C1 segment of cervical spinal cord (tissue), 14 donors: ENCODE measurements at regions not wholly inside any gene's neighbourhood (a gene's known extent, or its start where the extent isn't known, plus 50 kb on each side); places are given as distances from the start of the nearest gene placed in this dataset.
"Not testable (repeated sequence)": the region's sequence is repeated elsewhere in the genome, so short reads cannot be mapped to it uniquely, and the experiment has no call there.

Experiments
- DNase-seq, 14 donors: peaks; one replicate each; lab custom pipeline; 2025; lab: John Stamatoyannopoulos, UW

DNA sequence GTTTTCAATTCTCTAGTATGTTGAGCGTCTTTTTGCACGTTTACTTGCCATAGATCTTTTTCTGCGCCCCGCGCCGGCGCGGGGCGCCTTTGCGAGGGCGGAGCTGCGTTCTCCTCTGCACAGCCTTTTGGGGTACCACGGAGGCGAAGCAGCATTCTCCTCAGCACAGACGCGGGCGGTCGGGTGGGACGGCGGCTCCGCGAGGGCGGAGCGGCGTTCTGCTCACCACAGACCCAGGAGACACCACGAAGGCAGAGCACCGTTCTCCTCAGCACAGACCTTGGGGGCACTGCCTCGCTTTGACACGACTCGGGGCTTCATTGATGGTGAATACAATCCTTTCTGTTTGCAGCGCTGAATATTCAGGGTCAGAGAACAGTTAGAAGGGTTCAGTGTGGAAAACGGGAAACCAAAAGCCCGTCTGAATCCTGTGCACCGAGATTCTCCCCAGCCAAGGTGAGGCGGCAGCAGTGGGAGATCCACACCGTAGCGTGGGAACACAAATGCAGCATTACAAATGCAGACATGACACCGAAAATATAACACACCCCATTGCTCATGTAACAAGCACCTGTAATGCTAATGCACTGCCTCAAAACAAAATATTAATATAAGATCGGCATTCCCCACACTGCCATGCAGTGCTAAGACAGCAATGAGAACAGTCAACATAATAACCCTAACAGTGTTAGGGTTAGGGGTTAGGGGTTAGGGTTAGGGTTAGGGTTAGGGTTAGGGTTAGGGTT lies 190.7 kb upstream of the VIPR2 start:
- not testable (repeated sequence) for DNase-seq

DNA sequence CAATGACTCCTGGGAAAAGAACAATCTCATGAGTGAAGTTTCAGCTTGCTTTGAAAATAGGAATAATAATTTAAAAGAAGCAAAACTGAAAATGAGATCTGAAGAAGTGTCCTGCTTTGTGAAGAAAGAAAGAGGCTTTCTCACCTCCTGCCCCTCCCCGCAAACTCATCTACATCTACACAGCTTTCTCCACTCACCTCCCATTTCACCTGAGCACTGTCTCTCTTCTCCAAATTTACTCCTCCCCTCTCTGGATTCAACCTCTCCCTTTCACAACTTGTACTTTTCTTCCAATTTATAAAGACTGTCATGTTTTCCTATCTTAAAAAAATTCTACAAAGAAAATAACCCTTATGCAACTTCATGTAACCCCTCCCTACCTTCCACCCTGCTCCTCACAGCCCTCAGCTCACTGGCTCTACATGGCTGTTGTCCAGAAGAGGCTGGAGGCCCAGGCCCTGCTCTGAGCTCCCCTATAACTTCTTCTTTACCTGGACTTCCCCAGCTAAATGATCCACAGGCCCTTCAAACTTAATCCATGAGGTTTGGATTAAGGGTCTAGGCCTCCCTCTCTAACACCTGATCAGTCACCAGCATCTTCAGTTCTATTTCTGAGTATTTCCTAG lies 188.3 kb upstream of the VIPR2 start:
- not testable (repeated sequence) for DNase-seq

- DNase-seq = no peak
Observed at GRCh38 chr7:159331462-159331861, 186.8 kb upstream of the VIPR2 start.

DNA sequence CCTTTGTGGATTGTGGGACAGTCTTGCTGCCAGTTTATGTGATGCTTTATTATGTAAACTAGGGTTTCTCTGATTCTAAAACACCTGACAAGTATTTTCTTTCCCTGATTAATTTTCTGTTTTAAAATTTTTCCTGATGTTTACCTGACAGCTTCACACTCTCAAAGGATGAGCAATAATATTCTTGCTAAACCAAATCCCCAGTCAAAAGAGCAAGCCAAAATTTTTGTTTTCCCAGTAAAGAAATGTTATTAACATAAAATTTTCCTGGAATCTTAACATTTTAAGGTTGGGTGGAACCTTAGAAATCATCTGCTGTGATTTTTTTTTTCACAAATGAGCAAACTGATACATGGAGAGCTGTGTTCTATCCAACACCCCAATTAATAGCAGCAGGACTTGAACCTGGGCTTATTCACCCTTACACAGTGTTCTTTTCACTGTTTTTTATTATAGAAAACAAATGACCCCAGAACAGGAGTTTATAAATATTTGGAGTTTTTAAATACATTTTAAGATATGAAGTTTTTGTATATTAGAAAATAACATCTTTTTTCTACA lies 185.2 kb upstream of the VIPR2 start:
- DNase-seq = no peak

GRCh38 chr7:159328096-159328495 lies 183.4 kb upstream of the VIPR2 start:
- no peak for DNase-seq

- no peak for DNase-seq
Observed at GRCh38 chr7:159323359-159323758, 178.7 kb upstream of the VIPR2 start.

DNA sequence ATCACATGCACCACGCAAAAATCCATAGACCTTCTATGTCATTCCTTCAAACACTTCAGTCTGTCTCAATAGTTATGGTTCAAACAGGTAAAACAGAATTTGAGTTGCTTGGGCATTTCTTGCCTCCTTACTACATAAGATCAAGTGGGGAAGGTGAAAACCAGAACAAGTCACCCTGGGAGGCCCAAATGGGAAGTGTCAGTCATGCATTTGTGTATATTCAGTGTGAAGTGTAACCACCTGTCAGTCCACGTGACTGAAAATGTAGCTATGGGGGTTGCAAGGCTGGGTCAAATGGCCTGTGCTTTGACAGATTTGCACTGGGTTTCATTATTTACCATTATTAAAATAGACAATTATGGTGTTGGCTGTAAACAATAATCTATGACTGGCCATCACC lies 176.6 kb upstream of the VIPR2 start:
- no peak for DNase-seq

DNA sequence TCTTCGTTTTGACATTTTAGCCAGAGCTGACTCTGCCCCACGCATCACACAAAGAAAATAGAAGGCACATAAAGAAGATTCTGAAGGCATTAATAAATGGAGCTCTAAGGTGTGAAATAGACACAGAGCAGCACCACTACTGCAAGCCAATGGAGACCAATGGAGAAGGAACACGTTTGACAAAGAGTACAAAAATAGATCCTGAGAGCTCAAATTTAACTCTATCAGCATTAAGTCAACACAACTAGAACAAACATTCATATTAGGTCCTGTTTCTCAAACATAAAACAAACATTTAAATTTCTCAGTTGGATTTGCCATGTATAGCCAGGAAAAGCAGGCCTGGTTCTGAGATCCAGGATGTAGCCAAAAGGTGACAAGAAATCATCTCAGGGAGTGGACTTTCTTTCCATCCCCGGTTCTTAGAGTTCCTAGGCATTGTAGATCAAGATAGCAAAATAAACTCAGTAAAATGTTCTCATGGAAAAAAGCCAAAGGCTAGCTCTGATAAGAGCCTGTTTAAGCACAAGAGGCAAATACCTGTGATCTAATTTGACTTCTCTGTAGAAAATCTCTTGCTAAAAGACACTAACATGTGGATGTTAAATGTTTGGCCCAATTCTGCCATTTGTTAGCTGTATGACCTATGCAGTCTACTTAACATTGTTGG lies 174.2 kb upstream of the VIPR2 start:
- no peak for DNase-seq

DNA sequence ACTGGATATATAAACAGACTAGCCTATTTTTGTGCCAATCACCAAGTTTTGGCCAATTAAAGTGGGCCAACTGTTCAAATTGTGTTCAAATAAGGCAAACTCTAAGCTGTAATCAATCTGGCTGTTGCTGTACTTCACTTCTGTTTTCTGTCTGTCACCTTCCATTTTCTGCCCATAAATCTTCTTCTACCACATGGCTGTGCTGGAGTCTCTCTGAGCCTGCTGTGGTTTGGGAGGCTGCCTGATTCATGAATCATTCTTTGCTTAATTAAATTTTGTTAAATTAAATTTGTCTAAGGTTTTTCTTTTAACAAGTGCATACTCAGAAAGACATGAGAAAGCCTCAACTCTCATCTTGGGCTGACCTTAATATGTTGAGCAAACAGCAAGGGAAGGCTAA lies 172.6 kb upstream of the VIPR2 start:
- no peak for DNase-seq

DNA sequence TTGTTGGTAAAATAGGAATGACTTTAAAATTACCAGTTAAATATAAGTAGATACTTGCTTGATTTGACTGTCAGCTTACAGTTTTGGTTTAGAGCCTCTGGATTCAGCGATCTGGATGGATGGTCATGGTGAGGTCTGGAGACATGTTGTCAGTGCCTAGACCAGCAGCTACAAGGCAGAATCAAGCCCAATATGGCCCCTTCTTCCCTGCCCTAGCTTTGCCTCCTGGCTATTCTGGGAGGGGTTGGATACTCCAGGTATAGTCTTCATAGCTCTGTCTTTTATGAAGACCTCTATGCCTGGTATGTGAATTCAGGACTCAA lies 166.5 kb upstream of the VIPR2 start:
- no peak for DNase-seq

DNA sequence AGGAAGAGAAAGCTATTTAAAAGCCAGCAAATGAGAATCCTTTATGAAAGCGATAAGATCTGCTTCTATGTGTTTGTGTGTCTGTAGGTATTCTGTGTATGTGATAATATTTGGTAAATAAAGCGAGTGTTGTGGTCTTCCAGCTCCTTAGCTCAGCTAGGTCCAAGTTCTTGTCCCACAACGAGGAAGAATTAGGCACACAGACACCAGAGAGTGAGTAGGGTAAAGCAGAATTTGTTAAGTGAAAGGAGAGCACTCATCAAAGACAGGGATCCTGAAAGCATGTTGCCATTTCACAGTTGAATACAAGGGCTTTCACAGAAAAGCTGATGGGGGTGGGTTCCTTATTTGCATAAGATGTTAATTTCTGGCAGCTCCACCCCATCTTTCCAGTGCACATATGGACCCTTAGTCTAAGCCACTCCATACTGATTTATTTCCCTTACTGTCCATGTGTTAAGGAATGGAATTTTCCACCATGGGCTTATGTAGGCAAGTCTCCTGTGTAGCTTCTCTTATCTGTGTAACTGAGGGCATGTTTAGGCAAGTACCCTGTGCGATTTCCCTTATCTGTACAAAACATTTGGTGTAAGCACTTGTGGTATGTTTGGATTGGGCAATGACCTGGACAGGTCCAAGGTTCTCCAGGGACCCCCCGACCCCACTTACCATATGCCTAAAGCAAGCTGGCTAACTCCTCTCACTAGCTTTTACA lies 165.9 kb upstream of the VIPR2 start:
- DNase-seq = no peak

- not testable (repeated sequence) for DNase-seq
Observed at GRCh38 chr7:159309214-159309613, 164.5 kb upstream of the VIPR2 start.

GRCh38 chr7:159306012-159306411 lies 161.3 kb upstream of the VIPR2 start:
- DNase-seq = no peak

- not testable (repeated sequence) for DNase-seq
Observed at GRCh38 chr7:159305185-159305584, 160.5 kb upstream of the VIPR2 start.

GRCh38 chr7:159303510-159303909 lies 158.8 kb upstream of the VIPR2 start:
- not testable (repeated sequence) for DNase-seq

DNA sequence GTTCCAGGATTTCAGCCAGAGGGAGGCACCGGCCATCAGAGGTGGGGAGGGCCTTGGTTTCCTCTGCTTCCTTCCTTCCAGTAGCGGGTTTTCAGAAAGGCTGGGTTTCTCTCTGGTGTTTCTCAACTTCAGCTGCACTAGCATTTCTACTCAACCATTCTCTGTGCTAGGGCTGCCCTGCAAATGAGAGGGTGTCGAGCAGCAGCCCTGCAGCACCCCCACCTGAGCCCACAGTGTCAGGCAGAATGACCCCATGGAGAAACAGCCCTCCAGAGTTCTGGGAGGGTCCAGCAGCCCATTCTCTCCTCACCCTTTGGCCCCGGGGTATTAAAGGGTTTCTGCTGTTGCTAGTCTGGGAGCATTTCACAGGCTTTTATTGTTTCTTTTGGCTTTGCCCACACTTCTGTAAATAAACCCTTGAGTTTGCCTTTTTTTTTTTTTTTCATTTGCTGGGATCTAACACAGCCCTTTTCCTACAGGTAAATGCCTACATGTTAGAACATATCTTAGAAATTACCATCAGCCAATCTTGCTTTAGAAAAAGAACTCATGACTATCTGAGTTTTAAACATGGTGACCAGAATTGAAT lies 151.5 kb upstream of the VIPR2 start:
- no peak for DNase-seq

- DNase-seq = not testable (repeated sequence)
Observed at GRCh38 chr7:159286487-159286886, 141.8 kb upstream of the VIPR2 start.

DNA sequence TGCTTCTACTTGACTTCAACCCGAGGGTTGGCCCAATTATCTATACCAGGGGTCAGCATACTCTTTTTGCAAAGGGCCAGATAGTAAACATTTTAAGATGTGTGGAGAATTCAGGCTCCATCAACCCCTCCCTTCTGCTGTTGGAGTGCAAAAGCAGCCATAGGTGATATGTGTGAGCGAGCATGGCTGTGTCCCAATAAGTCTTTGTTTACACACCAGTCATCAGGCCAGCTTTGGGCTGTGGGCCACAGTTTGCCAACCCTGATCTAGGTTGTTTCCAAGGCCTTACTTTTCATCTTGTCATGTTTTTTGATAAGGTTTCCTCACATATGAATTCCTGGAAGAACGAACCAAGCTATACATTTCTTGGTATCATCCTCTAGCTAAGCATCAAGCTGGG lies 136.9 kb upstream of the VIPR2 start:
- no peak for DNase-seq

DNA sequence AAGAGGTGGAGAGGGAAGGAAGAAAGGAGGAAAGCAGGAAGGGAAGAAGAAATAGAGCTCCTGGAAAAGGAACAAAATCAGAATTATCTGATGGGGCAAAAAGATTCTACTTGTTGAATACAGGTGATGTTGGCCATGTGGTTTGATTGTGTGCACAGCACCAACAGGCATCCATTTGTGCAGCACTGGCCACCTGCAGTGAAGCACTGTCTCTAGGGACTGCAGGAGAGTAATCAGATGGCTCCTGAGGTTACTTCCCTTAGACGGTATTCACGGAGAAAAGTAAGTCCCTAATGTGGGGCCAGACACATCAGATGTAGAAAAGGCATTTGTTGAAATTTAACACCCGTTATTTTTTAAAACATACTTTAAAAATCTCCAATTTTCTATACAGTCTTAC lies 135.3 kb upstream of the VIPR2 start:
- DNase-seq = no peak

GRCh38 chr7:159272739-159273138 lies 128.1 kb upstream of the VIPR2 start:
- DNase-seq = no peak

- no peak for DNase-seq
Observed at GRCh38 chr7:159271781-159272180, 127.1 kb upstream of the VIPR2 start.

DNA sequence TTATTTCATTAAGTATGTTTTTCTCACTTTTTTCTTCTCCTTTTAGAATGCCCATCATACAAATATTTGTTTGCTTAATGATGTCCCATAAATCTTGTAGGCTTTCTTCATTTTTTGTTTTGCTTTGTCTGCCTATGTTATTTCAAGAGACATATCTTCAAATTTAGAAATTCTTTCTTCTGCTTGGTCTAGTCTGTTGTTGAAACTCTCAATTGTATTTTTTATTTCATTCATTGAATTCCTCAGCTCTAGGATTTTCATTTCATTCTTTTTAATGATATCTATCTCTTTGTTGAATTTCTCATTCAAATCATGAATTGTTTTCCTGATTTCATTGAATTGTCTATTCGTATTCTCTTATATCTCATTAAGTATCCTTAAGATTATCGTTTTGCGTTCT lies 125.1 kb upstream of the VIPR2 start:
- DNase-seq = no peak
